Right lobe of liver (tissue), 6 donors: ENCODE measurements at regions not wholly inside any gene's neighbourhood (a gene's known extent, or its start where the extent isn't known, plus 50 kb on each side); places are given as distances from the start of the nearest gene placed in this dataset.

Source experiments
- ATAC-seq, 4 donors: fragments of 200-7000 bp; cut with Tn5 transposase; one replicate each; pipeline ENCODE4 v1.9.1; 2020; ENCODE audit warnings: mild to moderate bottlenecking in 4 of 4, moderate library complexity in 4 of 4
- DNase-seq, 3 donors: peaks; one replicate each; pipeline ENCODE4 v3.0.0-alpha.2; 2020
- H3K27ac ChIP-seq, 3 donors: fragments of 200-600 bp; one replicate each; pipeline ENCODE4 v1.8.0; 2022
- H3K27me3 ChIP-seq, 2 donors: fragments of 200-600 bp; one replicate each; pipeline ENCODE4 v1.8.0; 2022
- H3K36me3 ChIP-seq, 4 donors: fragments of 200-600 bp; sonication (generic) in 1 of 4; one replicate each; pipeline versions ENCODE4 v1.5.1 to v1.8.0; 2017 to 2022; ENCODE audit warnings: control low read depth in 1 of 4
- H3K4me1 ChIP-seq, 4 donors: fragments of 200-600 bp; sonication (generic) in 1 of 4; one replicate each; pipeline versions ENCODE4 v1.5.1 to v1.8.0; 2017 to 2022; ENCODE audit warnings: control low read depth in 1 of 4
- H3K4me3 ChIP-seq, 3 donors: fragments of 200-600 bp; one replicate each; pipeline ENCODE4 v1.8.0; 2022
- H3K9me3 ChIP-seq, 4 donors: fragments of 200-600 bp; sonication (generic) in 1 of 4; one replicate each; pipeline versions ENCODE4 v1.5.1 to v1.8.0; 2017 to 2022; ENCODE audit warnings: control low read depth in 1 of 4
- CTCF ChIP-seq, 4 donors: fragments of 200-600 bp in 3 of 4; fragments of 450-650 bp in 1 of 4; IDR thresholded peaks; one replicate each; pipeline versions ENCODE4 v1.5.1 to v1.8.0; 2016 to 2022; ENCODE audit warnings: antibody characterized with exemption in 4 of 4, mild to moderate bottlenecking in 2 of 4
- POLR2A ChIP-seq: fragments of 450-650 bp; IDR thresholded peaks from one replicate; pipeline ENCODE4 v1.6.1; 2017; ENCODE audit warnings: antibody characterized with exemption, mild to moderate bottlenecking
- WGBS: methylation state at CpG from one replicate; pipeline ENCODE4 v1.1.6; 2018; ENCODE audit warnings: low coverage, low lambda C conversion rate; ENCODE audit not compliant: insufficient coverage; ENCODE audit errors: missing lambda C conversion rate; 5-methylcytosine and 5-hydroxymethylcytosine counted together
- intact Hi-C, 2 donors: fragments of 100-400 bp; cut with DNase I; formaldehyde crosslinking; loops; one replicate each; pipeline versions ENCODE4 v1.11.2 to v1.14.1; 2022
- donor health status: DM: no; HTN: yes; CAD: no.
- donor health status: DM: no; HTN: no; CAD: no.
- donor health status: DM: no; HTN: no; CAD: no.
- donor health status: DM: no; HTN: yes; CAD: no.
- donor health status: DM: no; HTN: yes; CAD: no.

GRCh38 chr2:65613968-65614555, 181.7 kb upstream of the SPRED2 start:
- Histone ChIP-seq H3K36me3 (no peaks in the 10 kb centered on the region), H3K27me3 (no peaks in the 10 kb centered on the region), H3K27ac (no peak overlapping the region), H3K9me3 (no peaks in the 10 kb centered on the region), H3K4me3 (no peak overlapping the region), H3K4me1 (no peaks in the 10 kb centered on the region)
- WGBS = 73% methylated on average over 3 of the region's 3 CpGs
- DNase-seq (no peak), ATAC-seq (no peak)
- TF ChIP-seq POLR2A (no peak), CTCF (IDR thresholded peaks at IDR 0.05) (no peak)
- intact Hi-C loops = no loop called here

GRCh38 chr2:65611488-65611887, 179.1 kb upstream of the SPRED2 start:
- WGBS = 80% methylated on average over 1 of the region's 2 CpGs
- DNase-seq (no peak), ATAC-seq (no peak)
- Histone ChIP-seq H3K27me3 (no peaks in the 10 kb centered on the region), H3K36me3 (no peaks in the 10 kb centered on the region), H3K4me1 (no peaks in the 10 kb centered on the region), H3K27ac (no peak overlapping the region), H3K4me3 (no peak overlapping the region), H3K9me3 (no peaks in the 10 kb centered on the region)
- intact Hi-C loops = no loop called here
- TF ChIP-seq CTCF (IDR thresholded peaks at IDR 0.05) (no peak), POLR2A (no peak)

GRCh38 chr2:65608916-65609315, 176.5 kb upstream of the SPRED2 start:
- no peak for DNase-seq
- Histone ChIP-seq H3K4me3 (no peak overlapping the region), H3K9me3 (no peaks in the 10 kb centered on the region), H3K4me1 (no peaks in the 10 kb centered on the region), H3K27ac (no peak overlapping the region), H3K27me3 (no peaks in the 10 kb centered on the region), H3K36me3 (no peaks in the 10 kb centered on the region)
- 77% methylated on average over 13 of the region's 14 CpGs for WGBS
- intact Hi-C loops = no loop called here
- TF ChIP-seq POLR2A (no peak), CTCF (IDR thresholded peaks at IDR 0.05) (no peak)
- no peak for ATAC-seq

- Histone ChIP-seq H3K4me1 (no peaks in the 10 kb centered on the region), H3K9me3 (no peaks in the 10 kb centered on the region), H3K27me3 (no peaks in the 10 kb centered on the region), H3K36me3 (no peaks in the 10 kb centered on the region), H3K4me3 (no peak overlapping the region), H3K27ac (no peak overlapping the region)
- TF ChIP-seq CTCF (IDR thresholded peaks at IDR 0.05) = no peak
- no peak for TF ChIP-seq POLR2A
- 64% methylated on average over 5 of the region's 5 CpGs for WGBS
- intact Hi-C loops = no loop called here
- no peak for ATAC-seq
- DNase-seq = no peak
These were observed 176.1 kb upstream of the SPRED2 start for GRCh38 chr2:65608466-65608865.
